LNCAP (cell line): ENCODE measurements at regions not wholly inside any gene's neighbourhood (a gene's known extent, or its start where the extent isn't known, plus 50 kb on each side); places are given as distances from the start of the nearest gene placed in this dataset.

Experiments used
- CTCF ChIP-seq: fragments of 450-650 bp; IDR thresholded peaks from 2 replicates; pipeline ENCODE4 v1.5.1; 2017; ENCODE audit warnings: mild to moderate bottlenecking

- TF ChIP-seq CTCF, result no peak
These were observed 216.6 kb upstream of the PLXNA2 start for GRCh38 chr1:208460823-208461222.

- TF ChIP-seq CTCF, result peak; percentile 48
These were observed 217.5 kb upstream of the PLXNA2 start for GRCh38 chr1:208461680-208462079.

- no peak for TF ChIP-seq CTCF
These were observed 218.6 kb upstream of the PLXNA2 start for GRCh38 chr1:208462761-208463160.

GRCh38 chr1:208465266-208465665 lies 221.1 kb upstream of the PLXNA2 start:
- TF ChIP-seq CTCF, result no peak

GRCh38 chr1:208465786-208466590 lies 221.8 kb upstream of the PLXNA2 start:
- no peak for TF ChIP-seq CTCF

- no peak for TF ChIP-seq CTCF
These were observed 223.1 kb upstream of the PLXNA2 start for GRCh38 chr1:208467151-208467780.

GRCh38 chr1:208475449-208475848 lies 231.3 kb upstream of the PLXNA2 start:
- TF ChIP-seq CTCF, result no peak
